ENCODE measurements at regions not wholly inside any gene's neighbourhood (a gene's known extent, or its start where the extent isn't known, plus 50 kb on each side); places are given as distances from the start of the nearest gene placed in this dataset.

DNA sequence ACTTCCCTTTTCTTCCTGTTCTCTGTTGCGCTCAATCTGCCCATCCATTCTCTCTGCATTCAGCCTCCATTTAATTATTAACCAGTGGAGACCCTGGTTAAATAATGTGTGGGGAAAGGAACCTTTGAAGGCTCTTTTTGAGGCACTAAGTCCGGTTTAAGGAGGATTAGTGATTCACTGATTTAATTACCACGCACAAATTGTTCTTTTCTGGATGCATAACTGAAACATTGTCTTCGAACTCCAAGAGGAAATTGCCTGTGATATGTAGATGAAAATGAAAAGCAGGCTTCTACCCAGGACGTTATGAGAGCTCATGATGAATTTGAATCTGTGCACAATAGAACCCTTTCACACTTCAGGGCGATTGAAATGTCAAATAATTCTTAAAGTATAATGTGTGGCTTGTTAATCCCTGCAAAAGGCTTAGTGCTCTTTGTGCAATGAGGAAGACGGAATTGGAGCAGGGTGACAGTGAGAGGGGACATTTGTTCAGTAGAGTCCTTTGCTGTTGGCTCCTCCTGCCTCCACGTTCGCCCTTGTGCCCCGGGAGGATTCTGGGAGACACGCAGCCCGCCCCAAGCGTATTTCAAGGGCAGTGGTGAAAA is 51.1 kb upstream of the ZNF236 start:
- Histone ChIP-seq H3K4me1 (no peaks in the 10 kb centered on the region), H3K27me3 (no peaks in the 10 kb centered on the region), H3K4me3 (no peak overlapping the region), H3K9me3 (no peaks in the 10 kb centered on the region), H3K36me3 (no peaks in the 10 kb centered on the region), H3K27ac (no peak overlapping the region)
- 63 to 81% methylated on average over 13 of the region's 13 CpGs for WGBS, 2 donors
- DNase-seq = no peak
- no peak for TF ChIP-seq POLR2AphosphoS5 (IDR thresholded peaks at IDR 0.05)
- TF ChIP-seq POLR2A (IDR thresholded peaks at IDR 0.05) = no peak
- no peak for TF ChIP-seq CTCF (IDR thresholded peaks at IDR 0.05)
- TF ChIP-seq EP300 (IDR thresholded peaks at IDR 0.05) = no peak
- intact Hi-C loops (cut with DNase I) = no loop called here

DNA sequence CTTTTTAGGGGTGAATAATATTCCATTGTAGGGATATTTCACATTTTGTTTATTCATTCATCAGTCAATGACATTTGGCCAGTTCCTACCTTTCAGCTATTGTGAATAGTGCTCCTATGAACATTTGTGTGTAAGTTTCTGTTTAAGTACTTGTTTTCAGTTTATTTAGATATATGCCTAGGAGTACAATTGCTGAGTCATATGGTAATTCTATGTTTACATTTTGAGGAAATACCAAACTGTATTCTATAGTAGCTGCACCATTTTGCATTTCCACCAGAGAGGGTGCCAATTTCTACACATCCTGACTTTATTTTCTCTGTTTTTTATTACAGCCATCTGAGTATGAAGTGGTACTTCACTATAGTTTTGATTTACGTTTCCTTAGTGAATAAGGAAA is 54.4 kb upstream of the ZNF236 start:
- Histone ChIP-seq H3K27me3 (no peaks in the 10 kb centered on the region), H3K9me3 (no peaks in the 10 kb centered on the region), H3K4me3 (no peak overlapping the region), H3K36me3 (no peaks in the 10 kb centered on the region), H3K27ac (no peak overlapping the region), H3K4me1 (no peaks in the 10 kb centered on the region)
- no peak for DNase-seq
- intact Hi-C loops (cut with DNase I) = no loop called here
- TF ChIP-seq POLR2AphosphoS5 (IDR thresholded peaks at IDR 0.05) (no peak), CTCF (IDR thresholded peaks at IDR 0.05) (no peak), EP300 (IDR thresholded peaks at IDR 0.05) (no peak), POLR2A (IDR thresholded peaks at IDR 0.05) (no peak)
- WGBS, 2 donors = 60 to 81% methylated on average over 1 of the region's 1 CpG

- TF ChIP-seq POLR2A (IDR thresholded peaks at IDR 0.05) (no peak), CTCF (IDR thresholded peaks at IDR 0.05) (no peak), POLR2AphosphoS5 (IDR thresholded peaks at IDR 0.05) (no peak), EP300 (IDR thresholded peaks at IDR 0.05) (no peak)
- intact Hi-C loops (cut with DNase I) = no loop called here
- no peaks in the 10 kb centered on the region for H3K4me1 ChIP-seq
- no peaks in the 10 kb centered on the region for H3K9me3 ChIP-seq
- no peak for DNase-seq
- 84 to 90% methylated on average over 7 of the region's 7 CpGs for WGBS, 2 donors
- no peak overlapping the region for H3K27ac ChIP-seq
- no peaks in the 10 kb centered on the region for H3K36me3 ChIP-seq
- H3K4me3 ChIP-seq = no peak overlapping the region
- no peaks in the 10 kb centered on the region for H3K27me3 ChIP-seq
Measured at GRCh38 chr18:76766429-76766828, 55.9 kb upstream of the ZNF236 start.

GRCh38 chr18:76765649-76766048 is 56.7 kb upstream of the ZNF236 start:
- no peak for TF ChIP-seq CTCF (IDR thresholded peaks at IDR 0.05)
- TF ChIP-seq EP300 (IDR thresholded peaks at IDR 0.05) = no peak
- no peak for TF ChIP-seq POLR2AphosphoS5 (IDR thresholded peaks at IDR 0.05)
- TF ChIP-seq POLR2A (IDR thresholded peaks at IDR 0.05) = no peak
- H3K4me3 ChIP-seq = no peak overlapping the region
- H3K4me1 ChIP-seq = no peaks in the 10 kb centered on the region
- H3K36me3 ChIP-seq = no peaks in the 10 kb centered on the region
- 81 to 85% methylated on average over 5 of the region's 5 CpGs for WGBS, 2 donors
- H3K27ac ChIP-seq = no peak overlapping the region
- H3K9me3 ChIP-seq = no peaks in the 10 kb centered on the region
- H3K27me3 ChIP-seq = no peaks in the 10 kb centered on the region
- intact Hi-C loops (cut with DNase I) = no loop called here
- DNase-seq = no peak

DNA sequence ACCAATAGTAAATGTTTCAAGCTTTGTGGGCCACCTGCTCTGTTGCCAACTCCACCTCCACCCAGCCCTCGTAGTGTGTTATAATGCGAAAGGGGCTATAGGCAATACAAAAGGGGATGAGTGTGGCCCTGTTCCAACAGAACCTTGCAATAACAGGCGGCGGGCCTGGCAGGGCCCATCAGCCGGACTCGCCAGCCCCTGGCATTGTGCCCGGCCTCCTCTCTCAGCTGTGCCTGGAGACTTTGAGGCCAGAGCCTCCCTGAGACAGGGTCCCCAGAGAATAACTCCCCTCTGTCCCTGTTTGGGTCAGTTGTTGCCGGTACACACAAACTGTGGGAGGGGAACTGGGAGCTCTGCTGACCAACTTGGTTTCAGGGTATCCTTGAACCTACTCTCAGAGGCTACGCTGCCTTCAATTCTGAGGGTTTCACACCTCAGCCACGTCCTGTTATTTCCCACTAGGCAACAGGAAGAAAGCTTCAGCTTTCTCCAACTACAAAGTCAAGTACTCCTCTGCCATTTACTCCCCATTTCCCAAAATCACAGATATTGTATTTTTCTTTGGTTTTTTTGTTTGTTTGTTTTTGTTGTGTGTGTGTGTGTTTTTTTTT is 58.0 kb upstream of the ZNF236 start:
- TF ChIP-seq POLR2AphosphoS5 (IDR thresholded peaks at IDR 0.05) (no peak), EP300 (IDR thresholded peaks at IDR 0.05) (no peak), POLR2A (IDR thresholded peaks at IDR 0.05) (no peak), CTCF (IDR thresholded peaks at IDR 0.05) (no peak)
- intact Hi-C loops (cut with DNase I) = no loop called here
- H3K36me3 ChIP-seq = no peaks in the 10 kb centered on the region
- DNase-seq = no peak
- H3K9me3 ChIP-seq = no peaks in the 10 kb centered on the region
- H3K4me1 ChIP-seq = no peaks in the 10 kb centered on the region
- no peak overlapping the region for H3K27ac ChIP-seq
- no peaks in the 10 kb centered on the region for H3K27me3 ChIP-seq
- H3K4me3 ChIP-seq = no peak overlapping the region
- WGBS, 2 donors = 66 to 79% methylated on average over 10 of the region's 10 CpGs

Data from sigmoid colon (tissue), 6 donors.